Kasumi-1 (cell line): ENCODE measurements at regions not wholly inside any gene's neighbourhood (a gene's known extent, or its start where the extent isn't known, plus 50 kb on each side); places are given as distances from the start of the nearest gene placed in this dataset.
A peak's percentile ranks its signal among the peaks of the same experiment; 100 is the strongest.
"Not testable (repeated sequence)": the region's sequence is repeated elsewhere in the genome, so short reads cannot be mapped to it uniquely, and the experiment has no call there.

ENCODE experiments used
- DNase-seq, 2 experiments: peaks; one replicate each; lab custom pipeline; 2025; lab: John Stamatoyannopoulos, UW

DNA sequence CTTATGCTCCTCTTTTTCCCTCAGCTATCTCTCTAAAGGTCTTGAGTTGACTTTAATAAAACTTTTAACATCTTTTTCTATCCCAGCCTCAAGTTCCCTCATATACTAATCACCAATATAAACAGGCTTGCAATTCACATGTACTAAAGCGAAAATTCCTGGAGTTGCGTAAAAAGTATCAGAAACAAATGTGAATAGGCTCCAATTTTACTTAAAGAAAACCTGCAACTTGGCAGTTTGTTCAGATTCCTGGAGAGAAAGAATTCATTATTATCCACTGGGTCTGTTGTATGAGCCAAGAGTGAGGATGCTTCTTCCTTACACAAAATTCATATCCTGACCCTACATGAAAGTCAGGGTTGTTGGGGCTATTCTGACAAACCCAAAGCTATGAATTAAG, 384.2 kb downstream of the DTWD2 start:
- no peak for DNase-seq

DNA sequence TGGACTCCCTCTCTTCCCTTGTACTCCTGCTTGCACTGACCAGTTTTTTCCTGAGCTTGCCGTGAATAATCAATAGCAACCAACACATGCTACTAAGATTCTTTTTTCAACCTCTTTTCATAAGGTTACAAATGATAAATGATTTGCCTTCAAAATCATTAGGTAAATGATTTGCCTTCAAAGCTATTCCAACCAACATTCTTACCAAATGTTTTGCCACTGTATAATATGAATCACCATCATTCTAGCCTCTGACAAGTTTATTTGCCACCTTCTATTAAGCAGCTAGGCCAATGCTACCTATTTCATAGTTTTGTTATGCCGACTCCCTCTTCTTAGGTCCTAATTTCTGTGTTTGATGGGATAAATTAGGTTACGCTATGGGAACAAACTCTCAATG, 385.1 kb downstream of the DTWD2 start:
- no peak for DNase-seq

DNA sequence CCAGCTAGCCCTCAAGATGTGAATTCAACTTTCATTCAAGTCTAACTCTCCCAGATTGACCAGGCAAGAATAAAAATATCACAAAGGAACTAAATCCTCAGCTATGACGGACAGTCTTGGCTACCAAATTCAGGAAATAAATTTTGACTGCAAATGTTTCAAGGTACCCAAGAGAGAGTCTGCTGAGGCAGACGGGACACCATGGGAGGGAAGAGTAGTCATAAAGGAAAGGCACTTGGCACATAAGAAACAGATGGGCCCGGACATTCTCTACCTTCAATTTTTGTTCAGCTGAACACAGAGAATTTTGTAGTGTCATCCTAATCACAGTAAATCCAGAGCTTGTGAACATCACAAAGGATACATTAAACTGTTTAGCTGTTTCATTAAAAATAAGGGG, 390.0 kb downstream of the DTWD2 start:
- DNase-seq: no peak

GRCh38 chr5:118597543-118597942, 390.8 kb downstream of the DTWD2 start:
- DNase-seq: no peak

GRCh38 chr5:118596255-118596654, 392.1 kb downstream of the DTWD2 start:
- DNase-seq: no peak

- DNase-seq: peak in 1 of 2 experiments; percentile 4
Observed at GRCh38 chr5:118593003-118593328, 395.4 kb downstream of the DTWD2 start.

GRCh38 chr5:118592229-118593002, 395.9 kb downstream of the DTWD2 start:
- DNase-seq: no peak

GRCh38 chr5:118590806-118591205, 397.5 kb downstream of the DTWD2 start:
- no peak for DNase-seq

- peak in 1 of 2 experiments; percentile 2 for DNase-seq
Observed at GRCh38 chr5:118580949-118581348, 407.4 kb downstream of the DTWD2 start.

DNA sequence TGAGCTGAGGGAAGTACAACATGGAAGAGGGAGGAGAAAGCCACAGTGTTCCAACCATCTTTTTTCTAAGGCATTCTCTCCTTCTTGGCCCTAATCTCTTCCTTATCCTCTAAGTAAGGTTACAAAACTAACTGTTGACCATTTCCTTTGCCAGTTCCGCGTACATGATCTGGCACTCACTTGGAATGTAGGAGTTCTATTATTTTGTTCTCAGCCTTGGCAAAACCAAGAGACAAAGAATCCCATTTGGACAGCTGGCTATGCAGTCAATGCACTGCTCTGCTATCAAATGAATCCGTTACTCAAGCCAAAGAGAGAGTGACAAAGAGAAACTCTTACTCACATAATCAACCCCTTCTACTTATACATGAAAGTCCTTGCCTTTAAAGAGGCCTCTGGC, 410.3 kb downstream of the DTWD2 start:
- no peak for DNase-seq

GRCh38 chr5:118577621-118578020, 410.7 kb downstream of the DTWD2 start:
- DNase-seq: no peak

- not testable (repeated sequence) for DNase-seq
Observed at GRCh38 chr5:118570276-118570675, 418.1 kb downstream of the DTWD2 start.

GRCh38 chr5:118569596-118569995, 418.8 kb downstream of the DTWD2 start:
- DNase-seq: not testable (repeated sequence)

DNA sequence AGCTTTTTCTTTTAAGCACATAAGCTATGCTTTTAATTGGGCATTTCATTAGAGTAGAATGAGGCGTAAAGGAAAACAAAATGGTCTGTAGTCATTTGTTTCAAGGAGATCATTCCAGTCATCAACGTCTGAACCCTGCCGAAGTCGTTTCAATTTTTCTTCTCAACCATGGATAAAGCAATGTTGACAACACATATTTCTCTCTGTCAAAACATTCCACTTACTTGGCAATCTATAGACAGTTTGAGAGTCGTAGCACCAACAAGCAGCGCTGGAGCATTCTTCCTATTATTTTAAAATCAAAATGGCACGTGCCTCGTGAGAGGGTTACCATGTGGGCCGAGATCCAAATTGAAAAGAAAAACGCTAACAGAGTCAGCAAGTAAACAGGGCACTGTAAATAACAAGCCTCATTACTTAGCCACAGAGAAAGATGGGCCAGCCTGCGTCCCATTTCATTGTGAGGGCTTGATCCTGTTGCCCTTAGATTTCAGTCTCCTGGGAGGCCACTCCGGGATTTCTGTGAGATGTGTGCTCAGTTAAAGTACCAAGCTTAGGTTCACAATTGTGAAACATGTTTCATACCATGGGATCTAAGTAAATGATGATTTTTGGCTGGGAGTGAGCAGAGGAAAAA, 422.9 kb downstream of the DTWD2 start:
- no peak for DNase-seq

- DNase-seq: no peak
Observed at GRCh38 chr5:118561971-118562370, 426.4 kb downstream of the DTWD2 start.

DNA sequence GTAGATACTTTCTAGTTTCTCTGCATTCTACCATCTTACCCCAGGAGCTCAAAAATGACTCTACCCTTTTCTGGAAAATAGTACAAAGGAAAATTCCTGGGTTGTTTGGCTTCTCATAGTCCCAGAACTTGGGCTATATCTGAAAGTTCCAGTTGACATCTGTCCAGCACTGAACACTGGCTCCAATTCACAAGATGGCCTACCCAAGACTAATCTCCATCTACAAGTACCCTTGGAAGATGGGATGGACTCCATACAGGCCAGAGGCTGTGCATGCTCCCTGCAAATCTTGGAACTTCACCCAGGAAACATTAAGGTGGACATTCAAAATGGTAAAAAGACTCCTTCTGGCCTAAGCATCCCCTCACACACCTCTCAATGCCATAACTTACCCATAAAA, 427.1 kb downstream of the DTWD2 start:
- no peak for DNase-seq

GRCh38 chr5:118558871-118559270, 429.5 kb downstream of the DTWD2 start:
- no peak for DNase-seq

GRCh38 chr5:118557251-118557661, 431.1 kb downstream of the DTWD2 start:
- no peak for DNase-seq

GRCh38 chr5:118556792-118557191, 431.6 kb downstream of the DTWD2 start:
- no peak for DNase-seq

DNA sequence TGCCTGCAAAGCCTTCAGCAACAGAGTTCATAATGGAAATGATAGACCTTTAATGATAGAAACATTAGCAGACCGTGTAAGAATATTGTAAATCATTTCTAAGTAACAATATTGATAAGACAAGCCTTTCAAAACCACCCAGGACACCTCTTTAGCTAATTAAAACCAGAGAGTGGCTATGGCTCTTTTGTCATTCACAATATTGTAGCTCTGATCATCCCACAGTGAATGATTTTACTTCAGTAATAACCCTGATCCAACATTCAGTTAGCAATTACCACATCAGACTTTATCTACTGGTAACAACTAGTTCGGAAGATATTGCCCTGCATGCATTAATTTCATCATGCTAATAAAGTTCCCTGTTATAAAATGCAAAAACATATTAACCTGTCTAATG, 432.6 kb downstream of the DTWD2 start:
- DNase-seq: no peak

DNA sequence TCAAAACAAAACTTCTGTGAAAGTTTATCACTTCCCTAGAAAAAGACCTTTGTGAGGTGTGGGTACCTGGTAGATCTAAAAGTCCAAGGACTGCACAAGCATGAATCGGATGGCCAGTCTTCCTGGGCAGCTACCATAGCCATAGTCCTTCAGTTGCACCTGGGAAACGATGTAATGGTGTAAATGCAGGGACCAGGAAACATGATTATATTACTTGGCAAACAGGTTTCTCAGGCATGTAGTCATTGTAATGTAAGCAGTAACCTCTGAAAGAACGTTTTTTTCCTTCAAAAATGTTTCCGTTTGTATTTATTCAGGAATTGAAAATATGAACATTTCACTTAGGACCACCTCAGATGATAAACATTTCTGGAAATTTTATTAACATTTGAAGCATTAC, 433.4 kb downstream of the DTWD2 start:
- DNase-seq: no peak

DNA sequence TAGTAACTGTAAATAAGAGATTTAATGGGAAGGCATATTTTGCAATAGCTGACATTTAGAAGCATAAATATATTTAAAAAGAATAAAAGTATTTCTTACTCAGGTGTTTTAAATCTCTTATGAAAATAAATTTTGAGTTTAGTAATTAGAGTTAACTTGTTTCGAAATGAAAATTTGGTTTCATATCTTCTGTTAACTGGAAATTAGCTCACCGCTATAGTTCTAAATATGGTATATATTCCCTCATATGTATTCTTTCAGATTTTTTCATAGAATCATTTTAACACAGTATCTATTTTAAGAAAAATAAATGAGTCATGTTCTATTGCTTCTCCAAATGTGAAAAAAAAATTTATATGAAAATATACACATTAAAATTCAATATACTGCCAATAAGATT, 434.1 kb downstream of the DTWD2 start:
- no peak for DNase-seq

DNA sequence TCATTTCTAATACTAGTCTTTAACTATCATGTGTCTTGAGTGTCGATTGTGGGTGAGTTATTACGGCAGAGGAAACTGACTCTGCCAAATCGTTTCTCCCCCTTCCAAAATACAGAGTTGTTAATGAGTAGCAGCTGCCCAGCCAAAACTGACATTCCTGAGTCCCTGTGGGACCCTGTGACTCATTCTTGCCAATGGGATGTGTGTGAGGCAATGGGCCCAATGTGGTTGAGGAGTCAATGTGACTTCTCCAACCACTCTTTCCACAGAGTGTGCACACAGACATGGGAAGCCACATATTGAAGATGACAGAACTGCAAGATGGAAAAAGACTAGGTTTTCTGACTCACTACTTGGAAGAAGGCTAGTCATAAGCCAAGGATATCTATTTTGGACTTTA, 434.7 kb downstream of the DTWD2 start:
- no peak for DNase-seq
